ENCODE measurements at regions not wholly inside any gene's neighbourhood (a gene's known extent, or its start where the extent isn't known, plus 50 kb on each side); places are given as distances from the start of the nearest gene placed in this dataset.
A peak's percentile ranks its signal among the peaks of the same experiment; 100 is the strongest.

GRCh38 chr12:67568055-67568454 lies 80.5 kb upstream of the DYRK2 start:
- DNase-seq (ENCODE audit: insufficient read length, low spot score) (no peak), FAIRE-seq (no peak)

- FAIRE-seq (no peak), DNase-seq (ENCODE audit: insufficient read length, low spot score) (no peak)
These were observed 76.1 kb upstream of the DYRK2 start for GRCh38 chr12:67572492-67572891.

- FAIRE-seq (no peak), DNase-seq (ENCODE audit: insufficient read length, low spot score) (no peak)
These were observed 75.0 kb upstream of the DYRK2 start for GRCh38 chr12:67573566-67573965.

DNA sequence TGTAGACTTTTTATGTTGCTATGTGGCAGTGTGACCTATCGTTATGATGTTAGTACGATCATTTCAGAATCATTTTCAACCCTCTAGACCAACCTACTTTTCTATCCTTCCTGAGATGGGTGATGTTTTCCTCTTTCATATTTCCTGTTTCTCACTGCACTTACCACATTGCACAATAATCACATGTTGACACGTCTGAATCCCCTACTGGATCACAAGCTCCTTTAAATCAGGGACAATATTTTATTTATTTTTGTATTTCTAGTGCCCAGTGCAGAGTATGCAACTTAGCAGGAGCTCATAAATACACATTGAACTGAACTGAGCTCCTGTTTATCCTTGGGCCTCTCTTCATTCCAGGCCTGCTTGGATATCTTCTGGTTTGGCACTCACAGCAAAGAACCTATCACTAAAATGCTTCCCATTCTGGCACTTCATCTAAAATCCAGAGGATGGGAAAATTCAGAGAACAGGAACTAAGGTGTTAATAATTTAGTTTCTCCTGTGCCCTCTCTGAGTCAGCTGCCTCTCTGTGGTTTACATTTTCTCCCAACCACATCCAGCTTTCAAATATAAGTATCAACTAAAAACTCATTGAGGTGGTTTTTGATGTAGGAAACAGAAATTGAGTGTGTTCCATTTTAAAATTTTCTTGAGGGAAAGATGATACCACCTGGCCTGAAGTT lies 69.4 kb upstream of the DYRK2 start:
- FAIRE-seq (no peak), DNase-seq (ENCODE audit: insufficient read length, low spot score) (no peak)

GRCh38 chr12:67579662-67580003 lies 68.9 kb upstream of the DYRK2 start:
- FAIRE-seq: no peak
- DNase-seq (ENCODE audit: insufficient read length, low spot score): no peak

DNA sequence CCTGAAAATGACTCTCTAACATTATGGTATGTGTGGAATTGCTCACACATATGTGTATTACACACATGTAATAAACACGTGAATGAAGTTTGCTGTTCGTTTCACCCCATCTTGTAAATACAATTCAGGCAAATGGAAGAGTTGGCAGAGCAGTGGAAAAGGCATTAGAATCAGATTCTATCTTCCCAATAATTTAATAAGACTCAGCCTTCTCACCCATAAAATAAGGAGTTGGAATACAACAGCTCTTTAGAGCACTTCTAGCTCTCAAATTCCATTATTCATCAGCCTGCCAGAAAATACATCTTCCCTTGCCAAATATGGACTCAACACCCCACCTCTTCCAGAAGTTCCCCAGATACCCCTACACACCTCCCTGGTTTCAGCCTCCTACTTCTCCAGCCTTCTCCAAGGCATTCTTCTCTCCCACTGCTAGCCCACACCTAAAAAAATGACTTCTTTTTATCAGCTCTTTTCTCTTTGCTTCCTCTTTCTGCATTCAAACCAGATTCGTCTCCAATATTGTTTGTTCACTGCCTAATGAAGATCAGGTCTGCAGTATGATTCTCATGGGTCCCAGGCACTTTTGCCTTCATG lies 66.2 kb upstream of the DYRK2 start:
- no peak for DNase-seq (ENCODE audit: insufficient read length, low spot score)
- FAIRE-seq: no peak

- FAIRE-seq (no peak), DNase-seq (ENCODE audit: insufficient read length, low spot score) (no peak)
These were observed 65.7 kb upstream of the DYRK2 start for GRCh38 chr12:67582844-67583243.

DNA sequence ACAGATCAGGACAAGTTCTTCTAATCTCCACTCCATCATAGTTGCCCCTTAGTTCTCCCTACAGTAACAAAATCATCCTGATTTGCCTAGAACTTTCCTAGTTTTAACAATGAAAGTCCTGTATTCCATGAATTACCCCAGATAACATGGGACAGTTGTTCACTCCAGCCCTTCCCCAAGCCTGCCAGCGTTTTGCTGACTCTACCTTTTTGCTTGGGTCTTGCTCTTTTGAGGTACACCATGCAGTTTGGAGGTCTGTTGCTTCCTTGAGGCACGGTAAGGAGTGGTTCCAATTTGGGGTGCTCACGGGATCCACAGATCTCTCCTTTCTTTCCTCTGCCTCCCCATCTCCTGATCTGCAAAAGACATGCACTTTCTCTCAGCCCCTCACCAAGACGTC lies 61.6 kb upstream of the DYRK2 start:
- FAIRE-seq: no peak
- DNase-seq (ENCODE audit: insufficient read length, low spot score): no peak

GRCh38 chr12:67589078-67589477 lies 59.5 kb upstream of the DYRK2 start:
- FAIRE-seq (no peak), DNase-seq (ENCODE audit: insufficient read length, low spot score) (no peak)

DNA sequence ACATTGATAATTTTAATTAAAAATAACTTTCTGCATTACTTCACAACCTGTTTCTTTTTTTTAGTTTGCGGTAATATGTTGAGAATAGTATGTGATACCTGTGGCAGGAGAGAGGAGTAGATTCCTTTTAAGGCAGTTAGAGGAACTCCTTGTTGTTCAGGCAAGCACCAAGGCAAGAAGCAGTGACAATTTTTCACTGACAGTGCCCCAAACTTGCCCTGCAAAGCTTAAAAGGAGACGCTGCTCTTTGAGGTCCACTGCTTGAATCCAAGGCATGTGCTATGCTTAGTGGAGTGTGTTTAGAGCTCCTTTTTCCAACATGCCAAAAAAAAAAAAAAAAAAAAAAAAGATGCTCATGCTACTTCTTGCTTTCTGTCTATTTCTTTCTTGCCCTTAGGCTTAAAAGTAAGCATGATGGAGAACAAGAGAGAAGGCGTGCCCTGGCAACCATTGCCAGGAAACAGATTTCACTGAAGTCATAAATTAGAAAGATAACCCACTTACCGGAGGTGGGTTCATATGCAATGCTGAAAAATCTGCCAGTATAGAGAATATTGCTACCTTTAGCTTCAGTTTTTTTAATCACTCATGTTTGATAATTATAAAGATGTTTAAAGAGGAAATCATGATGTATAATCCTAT lies 58.3 kb upstream of the DYRK2 start:
- no peak for DNase-seq (ENCODE audit: insufficient read length, low spot score)
- no peak for FAIRE-seq

DNA sequence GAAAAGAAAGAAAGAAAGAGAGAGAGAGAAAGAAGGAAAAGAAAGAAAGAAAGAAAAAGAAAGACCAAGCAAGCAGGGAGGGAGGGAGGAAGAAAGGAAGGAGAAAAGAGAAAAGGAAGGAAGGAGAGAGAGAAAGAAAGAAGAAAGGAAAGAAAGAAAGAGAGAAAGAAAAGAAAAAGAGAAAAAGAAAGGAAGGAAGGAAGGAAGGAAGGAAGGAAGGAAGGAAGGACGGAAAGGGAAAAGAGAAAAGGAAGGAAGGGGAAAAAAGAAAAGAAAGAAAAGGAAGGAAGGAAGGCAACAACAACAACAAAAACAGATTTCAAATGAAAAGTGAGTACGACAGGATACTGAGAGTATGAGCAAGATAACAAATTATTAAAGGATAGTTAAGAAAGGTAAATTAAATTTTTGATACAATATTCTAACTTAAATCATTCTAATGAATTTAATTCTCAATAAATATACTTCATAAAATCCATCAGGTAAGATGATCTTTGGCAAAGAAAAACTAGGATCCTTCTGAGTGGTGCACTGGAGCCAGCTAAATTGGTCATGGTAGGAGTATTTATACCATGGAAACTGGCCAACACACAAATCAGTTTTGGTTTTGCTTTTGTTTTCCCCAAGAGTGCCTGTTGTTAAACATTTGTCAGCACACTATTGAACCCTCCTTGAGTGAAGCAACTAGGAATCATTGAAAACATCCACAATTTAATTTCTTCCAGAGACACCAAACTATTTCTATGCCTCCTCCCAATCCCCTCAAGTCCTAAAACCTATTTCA lies 56.1 kb upstream of the DYRK2 start:
- DNase-seq (ENCODE audit: insufficient read length, low spot score) (peak; percentile 6), FAIRE-seq (peak; percentile 82)

DNA sequence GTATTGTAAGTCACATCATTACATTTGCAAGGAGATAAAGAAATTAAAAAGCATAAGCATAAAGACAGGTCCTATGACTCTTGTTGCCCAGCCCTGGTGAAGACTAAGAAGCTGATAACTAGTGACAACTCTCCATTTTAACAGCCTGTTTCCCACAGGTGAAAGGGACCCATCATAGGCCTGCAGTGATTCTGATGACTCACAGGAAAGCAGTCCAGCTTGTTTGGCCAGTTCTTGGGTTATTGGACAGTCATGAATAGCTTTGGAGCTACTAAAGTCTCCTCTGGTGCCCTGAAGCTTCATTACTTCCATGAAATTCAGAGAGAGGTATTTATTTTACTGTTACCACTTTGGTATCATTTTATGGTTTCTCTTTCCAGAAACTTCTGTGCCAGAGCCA lies 55.5 kb upstream of the DYRK2 start:
- no peak for DNase-seq (ENCODE audit: insufficient read length, low spot score)
- no peak for FAIRE-seq

DNA sequence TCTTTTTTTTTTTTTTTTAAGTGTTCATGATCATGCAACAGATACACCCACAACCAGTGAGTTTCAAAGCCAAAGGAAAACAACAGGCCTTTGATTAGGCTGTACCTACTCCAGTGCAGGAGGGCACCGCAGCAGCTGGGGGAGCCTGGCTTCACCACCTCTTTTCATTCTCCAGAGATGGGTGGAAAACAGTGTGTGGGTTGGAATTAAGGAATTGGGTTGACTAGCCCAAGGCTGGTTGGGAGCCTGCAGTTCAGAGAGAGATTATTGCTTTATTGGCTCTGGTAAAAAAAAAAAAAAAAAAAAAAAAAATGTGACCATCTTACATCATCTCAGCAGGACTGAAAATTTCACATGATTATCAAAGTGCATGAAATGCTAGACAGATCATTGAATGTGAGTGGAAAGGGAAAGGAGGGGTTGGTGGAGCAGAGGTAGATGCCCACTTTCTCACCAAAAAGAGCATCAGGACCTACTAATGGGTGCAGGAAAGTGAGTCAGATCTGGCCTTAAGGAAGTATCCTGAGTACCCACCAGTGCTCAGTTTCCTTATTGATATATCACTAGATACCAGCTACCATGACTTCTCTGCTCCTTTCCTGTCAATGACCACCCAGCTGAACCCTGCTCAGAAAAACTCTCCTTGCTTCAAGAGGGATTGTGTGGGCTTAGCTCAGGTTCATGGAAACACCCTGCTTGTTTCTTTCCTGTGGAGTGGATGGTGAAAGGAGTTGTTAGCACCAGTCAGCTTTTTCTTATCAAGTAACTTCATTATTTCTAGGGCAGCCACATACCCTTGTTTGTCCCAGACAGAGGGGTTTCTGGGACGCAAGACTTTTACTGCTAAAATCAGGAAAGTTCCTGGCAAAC lies 54.8 kb upstream of the DYRK2 start:
- FAIRE-seq (no peak), DNase-seq (ENCODE audit: insufficient read length, low spot score) (no peak)

DNA sequence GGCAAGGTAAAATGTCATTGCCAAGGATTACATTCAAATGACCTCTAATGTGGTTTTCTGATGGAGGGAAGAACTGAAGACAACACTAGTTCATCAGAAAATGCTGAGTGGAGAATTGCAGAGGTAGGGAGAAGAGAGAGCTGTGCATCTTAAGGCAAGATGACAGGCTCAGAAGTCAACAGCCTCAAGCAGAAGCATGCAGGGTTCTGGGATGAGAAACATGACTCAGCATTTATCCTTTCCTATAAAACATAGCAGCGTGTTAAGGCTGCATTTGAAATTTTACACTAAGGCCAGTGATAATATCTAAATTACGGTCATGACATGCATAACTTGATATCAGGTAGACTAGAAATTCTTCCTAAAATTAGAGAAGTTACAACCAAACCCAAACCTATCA lies 53.7 kb upstream of the DYRK2 start:
- FAIRE-seq: no peak
- DNase-seq (ENCODE audit: insufficient read length, low spot score): no peak

DNA sequence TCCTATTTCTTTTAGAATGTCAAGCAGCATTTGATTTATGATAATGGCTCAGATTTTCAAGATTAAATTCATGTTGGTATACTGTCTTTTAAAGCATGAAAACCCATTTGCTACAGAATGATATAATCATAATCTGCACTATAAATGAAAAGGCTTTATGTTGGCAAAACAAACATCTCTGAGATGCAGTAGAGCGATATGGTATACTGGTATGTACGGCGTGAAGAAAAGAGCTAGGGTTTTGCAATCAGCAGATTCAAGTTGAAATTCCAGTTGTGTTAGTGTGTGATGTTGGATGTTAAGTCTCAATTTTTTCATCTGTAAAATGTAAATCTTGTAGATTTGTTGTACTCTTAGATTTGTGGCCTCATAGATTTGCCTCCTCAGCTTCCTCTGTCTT lies 53.2 kb upstream of the DYRK2 start:
- no peak for FAIRE-seq
- no peak for DNase-seq (ENCODE audit: insufficient read length, low spot score)

DNA sequence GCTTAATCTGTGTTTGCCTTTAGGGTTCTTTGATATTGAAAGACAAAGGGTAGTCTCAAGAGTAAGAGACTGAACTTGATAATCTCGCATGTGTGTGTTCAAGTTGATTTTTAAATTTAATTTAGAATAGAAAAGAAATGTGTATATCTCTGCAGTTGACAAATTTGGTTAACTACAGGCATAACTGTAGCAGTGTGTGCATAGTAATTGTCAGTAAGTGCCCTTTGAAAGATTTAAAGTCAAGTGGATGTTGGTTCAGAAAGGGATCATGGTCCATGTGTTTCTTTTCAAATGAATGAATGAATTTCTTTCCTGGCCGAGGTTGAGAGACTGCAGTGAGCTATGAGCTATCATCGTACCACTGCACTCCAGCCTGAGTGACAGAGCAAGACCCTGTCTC lies 49.9 kb upstream of the DYRK2 start:
- DNase-seq (ENCODE audit: insufficient read length, low spot score) (no peak), FAIRE-seq (no peak)
